Effector memory CD8-positive, alpha-beta T cell (primary cell): ENCODE measurements at regions not wholly inside any gene's neighbourhood (a gene's known extent, or its start where the extent isn't known, plus 50 kb on each side); places are given as distances from the start of the nearest gene placed in this dataset.

Source experiments
- ATAC-seq: fragments of 150-1000 bp; cut with Tn5 transposase; replicated peaks from 2 replicates; pipeline ENCODE4 v1.10.0; 2021; ENCODE audit warnings: mild to moderate bottlenecking, moderate library complexity
- DNase-seq, 3 experiments: peaks; one replicate each; pipeline ENCODE4 v3.0.0; 2021
- H3K27ac Mint-ChIP-seq, 2 donors: one replicate each; pipeline ENCODE4 v1.8.0; 2022; ENCODE audit warnings: mild to moderate bottlenecking in 2 of 2, mixed read lengths in 2 of 2, moderate library complexity in 2 of 2
- H3K27me3 Mint-ChIP-seq, 2 donors: one replicate each; pipeline ENCODE4 v1.8.0; 2022; ENCODE audit warnings: mixed read lengths in 2 of 2
- H3K36me3 Mint-ChIP-seq: one replicate; pipeline ENCODE4 v1.8.0; 2022; ENCODE audit warnings: mild to moderate bottlenecking, moderate library complexity, mixed read lengths; ENCODE audit not compliant: insufficient read depth
- H3K4me1 Mint-ChIP-seq, 2 donors: one replicate each; pipeline ENCODE4 v1.8.0; 2022; ENCODE audit warnings: low read depth in 2 of 2, mixed read lengths in 2 of 2
- H3K4me3 Mint-ChIP-seq, 2 donors: one replicate each; pipeline ENCODE4 v1.8.0; 2022; ENCODE audit warnings: mild to moderate bottlenecking in 2 of 2, mixed read lengths in 2 of 2, moderate library complexity in 2 of 2
- H3K9me3 Mint-ChIP-seq, 2 donors: one replicate each; pipeline ENCODE4 v1.8.0; 2022; ENCODE audit warnings: mixed read lengths in 2 of 2

- Mint-ChIP-seq H3K36me3 (no peaks in the 10 kb centered on the region), H3K4me3 (no peak overlapping the region), H3K9me3 (no peaks in the 10 kb centered on the region), H3K4me1 (peaks cover 0 to 2% of the 10 kb centered on the region in 2 donors), H3K27ac (no peak overlapping the region), H3K27me3 (peaks cover 5 to 18% of the 10 kb centered on the region in 2 donors)
- no peak for ATAC-seq
- DNase-seq = no peak
These were observed 83.3 kb downstream of the EDEM1 start for GRCh38 chr3:5270666-5271371.

GRCh38 chr3:5271372-5271683 lies 83.8 kb downstream of the EDEM1 start:
- Mint-ChIP-seq H3K27ac (no peak overlapping the region), H3K4me1 (peaks cover 0 to 2% of the 10 kb centered on the region in 2 donors), H3K36me3 (no peaks in the 10 kb centered on the region), H3K4me3 (no peak overlapping the region), H3K27me3 (peaks cover 5 to 17% of the 10 kb centered on the region in 2 donors), H3K9me3 (no peaks in the 10 kb centered on the region)
- DNase-seq (no peak), ATAC-seq (no peak)

- Mint-ChIP-seq H3K27ac (no peak overlapping the region), H3K9me3 (no peaks in the 10 kb centered on the region), H3K4me1 (no peaks in the 10 kb centered on the region), H3K27me3 (peaks cover 5 to 20% of the 10 kb centered on the region in 2 donors), H3K4me3 (no peak overlapping the region), H3K36me3 (no peaks in the 10 kb centered on the region)
- DNase-seq (no peak), ATAC-seq (no peak)
These were observed 84.9 kb downstream of the EDEM1 start for GRCh38 chr3:5272387-5272786.

- ATAC-seq (no peak), DNase-seq (no peak)
- no peak overlapping the region for H3K27ac Mint-ChIP-seq
- peaks cover 5 to 24% of the 10 kb centered on the region in 2 donors for H3K27me3 Mint-ChIP-seq
- no peaks in the 10 kb centered on the region for H3K36me3 Mint-ChIP-seq
- no peak overlapping the region for H3K4me3 Mint-ChIP-seq
- H3K4me1 Mint-ChIP-seq = no peaks in the 10 kb centered on the region
- H3K9me3 Mint-ChIP-seq = no peaks in the 10 kb centered on the region
These were observed 86.6 kb downstream of the EDEM1 start for GRCh38 chr3:5274091-5274490.

GRCh38 chr3:5275529-5275928 lies 88.0 kb downstream of the EDEM1 start:
- H3K4me3 Mint-ChIP-seq = no peak overlapping the region
- DNase-seq = no peak
- peaks cover 5 to 25% of the 10 kb centered on the region in 2 donors for H3K27me3 Mint-ChIP-seq
- H3K9me3 Mint-ChIP-seq = no peaks in the 10 kb centered on the region
- H3K36me3 Mint-ChIP-seq = no peaks in the 10 kb centered on the region
- ATAC-seq = no peak
- no peak overlapping the region for H3K27ac Mint-ChIP-seq
- H3K4me1 Mint-ChIP-seq = no peaks in the 10 kb centered on the region

GRCh38 chr3:5276934-5277333 lies 89.4 kb downstream of the EDEM1 start:
- ATAC-seq (no peak), DNase-seq (no peak)
- H3K27ac Mint-ChIP-seq = no peak overlapping the region
- peak overlapping the region in 1 of 2 donors; percentile 34 for H3K4me3 Mint-ChIP-seq
- H3K4me1 Mint-ChIP-seq = no peaks in the 10 kb centered on the region
- H3K36me3 Mint-ChIP-seq = no peaks in the 10 kb centered on the region
- H3K27me3 Mint-ChIP-seq = peaks cover 5 to 28% of the 10 kb centered on the region in 2 donors
- H3K9me3 Mint-ChIP-seq = peaks cover 0 to 9% of the 10 kb centered on the region in 2 donors

DNA sequence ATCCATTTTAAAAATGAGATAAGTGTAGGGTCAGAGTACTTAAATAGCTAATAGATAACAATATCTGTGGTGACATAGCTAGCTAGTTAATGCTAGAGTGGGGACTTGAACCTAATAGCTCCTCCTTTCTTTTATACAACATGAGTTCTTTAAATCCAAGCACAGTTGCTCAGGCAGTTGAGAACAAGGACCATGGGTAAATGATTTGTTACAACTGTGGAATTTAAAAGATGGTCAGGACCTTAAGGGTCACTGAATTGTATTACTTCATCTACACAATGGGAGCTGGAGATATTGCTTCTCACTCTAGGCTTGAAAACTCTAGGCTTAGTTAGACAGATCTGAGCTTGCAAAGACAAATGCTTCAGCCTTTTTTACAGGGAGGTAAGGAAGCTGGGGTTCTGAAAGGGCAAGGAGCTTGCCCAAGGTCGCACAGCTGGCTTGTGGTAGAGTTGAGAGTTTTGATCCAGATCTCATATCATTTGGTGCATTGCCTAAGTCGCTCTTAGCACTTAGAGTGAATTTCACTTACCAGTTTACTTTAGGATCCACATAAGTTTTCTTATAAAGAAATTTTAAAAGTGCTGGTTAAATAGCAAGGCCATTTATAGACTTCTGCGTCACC lies 90.2 kb downstream of the EDEM1 start:
- no peak for ATAC-seq
- H3K36me3 Mint-ChIP-seq = no peaks in the 10 kb centered on the region
- H3K4me1 Mint-ChIP-seq = no peaks in the 10 kb centered on the region
- no peak overlapping the region for H3K27ac Mint-ChIP-seq
- H3K9me3 Mint-ChIP-seq = peaks cover 0 to 15% of the 10 kb centered on the region in 2 donors
- H3K27me3 Mint-ChIP-seq = peaks cover 5 to 28% of the 10 kb centered on the region in 2 donors
- no peak overlapping the region for H3K4me3 Mint-ChIP-seq
- no peak for DNase-seq

DNA sequence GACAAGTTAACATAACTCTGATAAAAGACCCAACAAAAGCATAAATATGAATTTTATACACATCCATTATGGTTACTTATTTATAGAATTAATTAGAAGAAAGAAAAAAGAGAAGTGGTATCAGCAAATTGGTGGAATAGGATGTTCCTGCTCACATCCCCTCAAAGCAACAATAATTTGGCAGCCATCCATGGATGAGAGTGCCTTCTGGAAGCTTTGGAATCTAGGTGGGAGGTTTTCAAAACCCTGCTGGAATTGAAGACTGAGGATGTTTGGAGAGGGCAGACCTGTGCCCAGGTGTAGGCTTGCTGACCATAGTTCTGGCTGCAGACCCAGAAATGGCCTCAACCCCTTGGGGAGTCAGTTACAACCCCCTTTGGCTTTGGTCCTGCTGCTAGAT lies 91.2 kb downstream of the EDEM1 start:
- Mint-ChIP-seq H3K27me3 (peaks cover 5 to 28% of the 10 kb centered on the region in 2 donors), H3K4me3 (no peak overlapping the region), H3K9me3 (peaks cover 0 to 15% of the 10 kb centered on the region in 2 donors), H3K27ac (no peak overlapping the region), H3K4me1 (no peaks in the 10 kb centered on the region), H3K36me3 (no peaks in the 10 kb centered on the region)
- no peak for ATAC-seq
- DNase-seq = no peak

GRCh38 chr3:5282703-5283102 lies 95.2 kb downstream of the EDEM1 start:
- Mint-ChIP-seq H3K4me3 (no peak overlapping the region), H3K27me3 (peaks cover 21 to 47% of the 10 kb centered on the region in 2 donors), H3K9me3 (peaks cover 0 to 16% of the 10 kb centered on the region in 2 donors), H3K4me1 (no peaks in the 10 kb centered on the region), H3K36me3 (no peaks in the 10 kb centered on the region), H3K27ac (no peak overlapping the region)
- DNase-seq (no peak), ATAC-seq (no peak)

DNA sequence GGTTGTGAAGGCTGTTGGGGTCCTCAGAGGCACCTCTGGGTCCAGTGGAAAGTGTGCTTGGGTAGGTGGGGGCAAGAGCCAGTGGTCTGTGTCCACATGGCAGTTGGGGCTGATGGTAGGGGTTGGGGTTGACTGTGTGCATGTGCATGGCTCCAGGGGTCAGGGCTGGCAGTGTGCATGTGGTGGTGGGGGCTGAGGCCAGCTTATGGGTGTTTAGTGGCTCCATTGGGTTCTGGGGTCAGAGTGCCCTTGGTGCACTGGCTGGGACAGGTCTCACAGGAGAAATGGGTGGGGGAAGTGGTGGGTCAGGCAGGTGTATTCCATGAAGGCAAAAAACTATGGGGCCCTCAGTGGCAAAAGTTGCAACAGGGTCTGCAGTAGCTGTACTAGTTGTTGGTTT lies 97.9 kb downstream of the EDEM1 start:
- Mint-ChIP-seq H3K4me1 (no peaks in the 10 kb centered on the region), H3K4me3 (no peak overlapping the region), H3K27ac (no peak overlapping the region), H3K27me3 (peaks cover 34 to 50% of the 10 kb centered on the region in 2 donors), H3K36me3 (no peaks in the 10 kb centered on the region), H3K9me3 (peaks cover 0 to 27% of the 10 kb centered on the region in 2 donors)
- no peak for DNase-seq
- no peak for ATAC-seq

GRCh38 chr3:5290915-5291314 lies 103.4 kb downstream of the EDEM1 start:
- ATAC-seq = no peak
- Mint-ChIP-seq H3K27me3 (peaks cover 37 to 41% of the 10 kb centered on the region in 2 donors), H3K27ac (no peak overlapping the region), H3K4me1 (no peaks in the 10 kb centered on the region), H3K36me3 (no peaks in the 10 kb centered on the region), H3K9me3 (peaks cover 5 to 13% of the 10 kb centered on the region in 2 donors), H3K4me3 (no peak overlapping the region)
- no peak for DNase-seq

GRCh38 chr3:5292512-5292911 lies 105.0 kb downstream of the EDEM1 start:
- H3K36me3 Mint-ChIP-seq = no peaks in the 10 kb centered on the region
- H3K27me3 Mint-ChIP-seq = peaks cover 24 to 25% of the 10 kb centered on the region in 2 donors
- peaks cover 5 to 13% of the 10 kb centered on the region in 2 donors for H3K9me3 Mint-ChIP-seq
- no peak overlapping the region for H3K4me3 Mint-ChIP-seq
- ATAC-seq (no peak), DNase-seq (no peak)
- H3K27ac Mint-ChIP-seq = no peak overlapping the region
- H3K4me1 Mint-ChIP-seq = no peaks in the 10 kb centered on the region

DNA sequence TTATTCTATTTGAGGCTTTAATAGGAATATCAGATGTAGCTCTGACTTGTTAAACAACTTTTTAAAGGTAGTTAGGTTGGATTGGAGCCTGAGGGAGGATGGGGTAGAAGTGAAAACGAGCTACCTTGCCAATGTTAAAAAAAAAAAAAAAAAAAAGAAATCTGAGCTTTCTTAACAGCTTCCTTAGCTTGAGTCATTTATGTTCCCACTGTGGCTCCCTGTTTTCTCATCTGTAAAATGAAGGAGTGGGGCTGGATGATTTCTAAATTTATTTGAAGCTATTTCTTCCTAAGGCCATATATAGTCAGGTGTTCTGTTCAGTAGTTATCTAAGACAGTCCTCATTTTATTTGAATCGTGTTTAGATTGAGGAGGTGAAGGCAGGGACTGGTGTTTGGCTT lies 105.7 kb downstream of the EDEM1 start:
- ATAC-seq (no peak), DNase-seq (no peak)
- H3K4me1 Mint-ChIP-seq = no peaks in the 10 kb centered on the region
- H3K27me3 Mint-ChIP-seq = peaks cover 17 to 18% of the 10 kb centered on the region in 2 donors
- H3K36me3 Mint-ChIP-seq = no peaks in the 10 kb centered on the region
- H3K27ac Mint-ChIP-seq = no peak overlapping the region
- peaks cover 5 to 6% of the 10 kb centered on the region in 2 donors for H3K9me3 Mint-ChIP-seq
- no peak overlapping the region for H3K4me3 Mint-ChIP-seq

DNA sequence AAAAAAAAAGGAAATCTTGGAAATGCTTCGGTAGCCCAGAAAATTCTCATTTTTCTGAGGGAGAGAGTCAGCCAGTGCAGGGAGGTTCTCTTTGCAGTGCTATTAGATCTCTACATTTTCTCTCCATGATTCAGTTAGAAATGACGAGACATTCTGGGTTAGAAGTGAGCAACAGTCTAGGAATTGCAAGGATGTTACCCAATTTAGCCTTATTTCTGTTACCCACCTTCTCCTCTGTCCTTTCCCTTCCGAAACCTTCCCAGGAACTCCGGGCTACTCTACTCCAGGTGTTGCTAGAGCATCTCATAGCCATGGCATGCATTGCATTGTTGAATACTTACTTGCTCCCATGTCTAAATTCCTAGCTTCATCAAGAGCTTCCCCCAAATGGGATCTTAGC lies 106.8 kb downstream of the EDEM1 start:
- no peak overlapping the region for H3K27ac Mint-ChIP-seq
- DNase-seq (no peak), ATAC-seq (no peak)
- H3K27me3 Mint-ChIP-seq = peaks cover 10 to 16% of the 10 kb centered on the region in 2 donors
- H3K4me1 Mint-ChIP-seq = peaks cover 0 to 4% of the 10 kb centered on the region in 2 donors
- peaks cover 0 to 5% of the 10 kb centered on the region in 2 donors for H3K9me3 Mint-ChIP-seq
- no peak overlapping the region for H3K4me3 Mint-ChIP-seq
- H3K36me3 Mint-ChIP-seq = no peaks in the 10 kb centered on the region
